ENCODE measurements at regions not wholly inside any gene's neighbourhood (a gene's known extent, or its start where the extent isn't known, plus 50 kb on each side); places are given as distances from the start of the nearest gene placed in this dataset.

- TF ChIP-seq, protein P1, sequence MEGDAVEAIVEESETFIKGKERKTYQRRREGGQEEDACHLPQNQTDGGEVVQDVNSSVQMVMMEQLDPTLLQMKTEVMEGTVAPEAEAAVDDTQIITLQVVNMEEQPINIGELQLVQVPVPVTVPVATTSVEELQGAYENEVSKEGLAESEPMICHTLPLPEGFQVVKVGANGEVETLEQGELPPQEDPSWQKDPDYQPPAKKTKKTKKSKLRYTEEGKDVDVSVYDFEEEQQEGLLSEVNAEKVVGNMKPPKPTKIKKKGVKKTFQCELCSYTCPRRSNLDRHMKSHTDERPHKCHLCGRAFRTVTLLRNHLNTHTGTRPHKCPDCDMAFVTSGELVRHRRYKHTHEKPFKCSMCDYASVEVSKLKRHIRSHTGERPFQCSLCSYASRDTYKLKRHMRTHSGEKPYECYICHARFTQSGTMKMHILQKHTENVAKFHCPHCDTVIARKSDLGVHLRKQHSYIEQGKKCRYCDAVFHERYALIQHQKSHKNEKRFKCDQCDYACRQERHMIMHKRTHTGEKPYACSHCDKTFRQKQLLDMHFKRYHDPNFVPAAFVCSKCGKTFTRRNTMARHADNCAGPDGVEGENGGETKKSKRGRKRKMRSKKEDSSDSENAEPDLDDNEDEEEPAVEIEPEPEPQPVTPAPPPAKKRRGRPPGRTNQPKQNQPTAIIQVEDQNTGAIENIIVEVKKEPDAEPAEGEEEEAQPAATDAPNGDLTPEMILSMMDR (IDR thresholded peaks at IDR 0.05): no peak
- TF ChIP-seq EZH2 (IDR thresholded peaks at IDR 0.05): no peak
These were observed 373.1 kb upstream of the MIR17HG start for GRCh38 chr13:90974249-90974975.

All from neural progenitor cell (in vitro differentiated cells).